NCI-H2107 treated with DMSO at 0.1 percent for 48 hours (cell line): ENCODE measurements at regions not wholly inside any gene's neighbourhood (a gene's known extent, or its start where the extent isn't known, plus 50 kb on each side); places are given as distances from the start of the nearest gene placed in this dataset.

Source experiments
- DNase-seq: peaks from one replicate; lab custom pipeline; 2025; ENCODE audit not compliant: unreplicated experiment; lab: John Stamatoyannopoulos, UW

GRCh38 chr22:34045311-34045710, 125.0 kb upstream of the LARGE1 start:
- no peak for DNase-seq

GRCh38 chr22:34055525-34056200, 135.4 kb upstream of the LARGE1 start:
- DNase-seq: no peak

DNA sequence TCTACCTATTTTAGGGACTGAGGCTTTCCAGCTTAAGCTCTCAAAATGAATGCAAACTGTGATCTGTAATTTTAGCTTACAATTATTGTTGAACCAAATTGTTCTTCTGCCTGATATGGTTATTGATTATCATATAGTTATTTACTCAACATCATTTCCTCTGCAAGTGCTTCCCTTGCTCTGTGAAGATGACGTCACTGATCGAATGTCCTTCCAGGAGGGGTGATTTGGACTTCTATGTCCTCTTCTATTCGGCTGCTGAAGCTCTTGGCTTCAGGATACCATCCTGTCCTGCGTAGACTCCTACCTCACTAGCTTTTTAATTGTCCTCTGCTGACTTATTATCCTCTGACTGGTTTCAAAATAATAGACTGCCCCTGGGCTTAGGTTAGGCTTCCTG, 137.4 kb upstream of the LARGE1 start:
- no peak for DNase-seq

GRCh38 chr22:34064696-34065095, 144.4 kb upstream of the LARGE1 start:
- no peak for DNase-seq

- no peak for DNase-seq
Measured at GRCh38 chr22:34067031-34067430, 146.8 kb upstream of the LARGE1 start.

DNA sequence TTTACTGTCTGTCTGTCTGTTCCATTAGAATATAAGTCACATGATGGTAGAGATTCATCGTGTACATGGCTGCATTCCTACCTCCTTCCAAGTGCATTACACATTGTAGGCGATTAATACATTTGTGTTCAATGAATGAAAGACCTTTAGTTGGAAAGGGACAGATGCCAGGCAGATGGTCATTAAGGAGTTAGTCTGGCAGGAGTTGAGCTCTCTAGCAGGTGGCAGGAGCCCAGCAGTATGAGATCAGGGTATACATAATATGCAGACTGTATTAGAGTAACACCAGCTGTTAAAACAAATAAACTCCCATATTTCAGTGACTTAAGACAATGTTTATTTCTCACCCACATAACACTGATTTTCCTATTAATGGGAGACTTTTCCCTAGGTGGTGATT, 147.7 kb upstream of the LARGE1 start:
- DNase-seq: no peak

GRCh38 chr22:34070051-34070450, 149.8 kb upstream of the LARGE1 start:
- no peak for DNase-seq

- DNase-seq: no peak
Measured at GRCh38 chr22:34070531-34070930, 150.3 kb upstream of the LARGE1 start.

DNA sequence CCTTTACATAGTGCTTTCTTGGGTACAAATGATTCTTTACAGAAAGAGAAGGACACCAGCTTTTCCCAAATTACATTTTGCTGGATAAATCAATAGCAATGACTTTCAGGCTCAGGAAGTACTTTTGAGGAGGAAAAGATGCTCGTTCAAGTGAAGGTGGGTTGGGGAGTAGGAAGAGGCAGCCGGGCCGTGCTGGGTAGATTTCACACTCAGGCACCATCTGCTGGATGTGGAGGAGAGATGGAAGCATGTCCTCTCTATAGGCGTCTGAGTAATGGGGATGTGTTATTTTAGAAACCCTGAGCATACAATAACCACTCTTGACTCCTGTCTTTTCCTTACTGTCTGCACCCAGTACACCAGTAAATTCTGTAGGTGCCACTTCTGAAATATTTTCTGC, 152.3 kb upstream of the LARGE1 start:
- DNase-seq: no peak

- no peak for DNase-seq
Measured at GRCh38 chr22:34080433-34080832, 160.2 kb upstream of the LARGE1 start.

DNA sequence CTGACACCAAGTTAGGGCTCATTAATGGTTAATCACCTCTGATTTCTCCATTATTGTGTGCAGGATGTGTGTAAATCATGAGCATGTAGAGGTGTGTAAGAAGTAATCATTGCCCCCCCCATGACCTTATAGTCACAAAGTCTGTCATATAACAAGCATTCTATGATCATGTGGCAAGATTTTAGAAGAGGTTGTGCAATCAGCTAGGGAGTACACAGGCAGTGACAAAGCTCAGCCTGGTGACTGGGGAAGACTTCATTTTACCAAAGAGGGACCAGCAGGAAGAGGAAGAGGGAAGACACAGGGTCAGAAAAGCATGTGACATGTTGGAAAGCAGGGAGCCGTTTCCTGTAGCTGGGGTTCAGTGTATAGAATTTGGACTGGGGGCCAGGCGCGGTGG, 176.5 kb upstream of the LARGE1 start:
- no peak for DNase-seq

DNA sequence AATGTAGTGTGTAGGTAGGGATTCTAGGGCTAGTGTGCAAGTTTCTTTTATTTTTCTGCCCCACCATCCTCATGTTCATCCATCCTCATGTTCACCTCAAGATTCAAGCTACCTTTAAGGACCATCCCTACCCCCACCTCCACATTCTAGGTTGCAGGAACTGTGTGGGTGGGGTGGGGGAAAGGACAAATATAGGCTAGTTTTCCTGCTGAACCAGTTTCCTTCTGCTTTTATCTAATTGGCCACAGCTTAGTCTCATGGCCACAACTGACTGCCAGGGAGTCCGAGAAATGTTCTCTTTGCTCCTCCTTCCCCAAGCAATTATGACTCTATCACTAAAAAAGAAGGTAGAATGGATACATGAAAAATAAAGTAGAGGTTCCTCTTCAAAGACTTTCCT, 179.0 kb upstream of the LARGE1 start:
- DNase-seq: no peak

DNA sequence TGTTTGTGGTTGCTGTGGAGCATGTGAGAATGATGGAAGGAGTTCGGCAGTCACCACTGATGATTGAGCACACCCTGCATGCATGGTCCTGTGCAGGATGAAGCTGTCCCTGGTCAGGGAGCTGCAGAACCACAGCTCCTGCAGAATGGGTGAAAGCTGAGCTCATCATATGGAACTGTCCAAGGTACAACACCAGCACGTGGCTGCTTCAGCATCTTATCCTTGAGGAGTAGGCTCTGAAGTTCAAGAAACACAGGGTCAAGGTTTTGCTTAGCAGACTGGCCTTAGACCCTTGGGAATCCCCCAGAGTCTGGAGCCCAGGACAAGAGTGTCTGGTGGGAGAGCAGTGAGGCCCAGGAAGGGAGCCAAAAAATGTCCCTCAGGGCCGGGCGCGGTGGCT, 182.4 kb upstream of the LARGE1 start:
- no peak for DNase-seq

DNA sequence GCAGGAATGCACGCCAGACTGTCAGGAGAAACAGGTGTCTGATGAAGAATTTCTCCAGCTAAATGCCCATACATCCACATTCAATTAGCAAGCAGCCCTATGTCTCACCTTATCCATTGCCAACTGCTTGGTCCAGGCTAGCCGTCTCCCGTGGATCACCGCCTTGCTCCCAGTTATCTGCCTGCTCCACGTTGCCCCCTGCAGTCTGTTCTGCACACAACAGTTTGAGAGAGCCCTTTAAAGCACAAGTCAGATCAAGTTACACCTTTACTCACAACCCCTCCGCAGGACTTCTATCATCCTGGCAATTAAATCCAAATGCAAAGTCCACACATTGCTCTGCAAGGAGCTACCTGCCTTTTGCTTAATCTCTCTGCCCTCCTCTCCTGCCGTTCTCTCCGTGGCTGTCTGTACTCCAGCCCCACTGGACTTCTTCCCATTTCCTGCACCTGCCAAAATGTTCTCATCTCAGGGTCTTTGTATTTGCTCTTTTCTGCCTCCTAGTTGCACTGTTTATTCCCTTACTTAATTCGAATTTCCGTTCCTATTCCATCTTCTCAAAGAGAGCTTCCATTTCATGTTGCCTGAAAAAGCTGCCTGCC, 185.3 kb upstream of the LARGE1 start:
- DNase-seq: no peak

GRCh38 chr22:34108168-34108567, 187.9 kb upstream of the LARGE1 start:
- no peak for DNase-seq

- no peak for DNase-seq
Measured at GRCh38 chr22:34111210-34111824, 191.0 kb upstream of the LARGE1 start.

DNA sequence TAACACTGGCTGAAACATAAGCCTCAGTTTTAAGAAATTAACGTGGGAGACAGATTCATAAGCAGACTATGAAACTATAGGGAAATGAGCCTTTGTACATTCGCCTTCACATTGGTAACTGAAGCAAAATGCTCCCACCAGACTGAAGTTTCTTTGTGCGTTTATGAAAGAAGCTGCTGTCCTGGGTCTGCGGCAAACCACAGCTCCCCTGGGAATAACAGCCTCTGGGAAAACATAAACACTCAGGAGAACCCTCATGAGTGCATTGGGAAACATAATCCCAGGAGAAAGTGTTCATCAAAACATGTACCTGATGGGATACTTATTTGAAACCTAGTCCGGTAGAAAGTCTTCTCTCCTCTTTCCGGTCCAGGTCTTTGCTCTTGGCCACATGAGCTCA, 193.1 kb upstream of the LARGE1 start:
- DNase-seq: no peak

DNA sequence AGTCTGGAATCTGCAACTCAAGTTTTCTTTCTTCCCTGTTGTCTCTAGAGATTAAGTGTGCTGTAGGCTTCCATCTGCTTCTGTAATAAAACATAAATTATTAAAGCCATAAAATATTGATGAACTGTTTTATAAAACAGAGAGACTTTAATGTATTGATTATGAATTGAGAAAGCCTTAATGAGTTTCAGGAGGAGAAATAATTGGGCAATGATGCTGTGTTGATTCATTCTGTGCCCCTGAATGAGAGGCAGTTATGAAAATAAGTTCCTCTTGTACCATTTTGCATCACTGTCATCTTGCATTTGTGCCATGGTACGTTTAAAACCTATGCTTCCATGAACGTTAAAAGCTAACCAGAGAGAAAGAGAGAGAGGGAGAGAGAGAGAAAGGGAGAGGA, 194.1 kb upstream of the LARGE1 start:
- DNase-seq: no peak

DNA sequence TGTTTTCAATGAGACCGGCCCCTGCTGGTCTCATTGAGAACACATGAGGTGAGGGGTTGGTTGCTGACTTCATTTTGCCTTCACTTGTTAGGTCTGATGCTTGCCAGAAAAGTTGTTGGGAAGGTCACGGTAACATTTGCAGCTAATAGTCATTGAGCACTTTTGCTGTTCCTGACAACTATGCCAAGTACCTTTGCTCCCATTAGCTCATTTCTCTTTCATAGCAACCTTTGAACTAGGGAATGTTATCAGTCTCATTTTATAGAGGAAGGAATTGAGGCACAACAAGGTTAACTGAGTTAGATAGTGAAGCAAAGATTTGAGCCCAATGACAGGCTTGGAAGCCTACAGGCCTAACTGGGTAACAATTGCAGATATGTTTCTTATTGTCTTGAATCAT, 195.4 kb upstream of the LARGE1 start:
- no peak for DNase-seq

- no peak for DNase-seq
Measured at GRCh38 chr22:34116126-34116525, 195.8 kb upstream of the LARGE1 start.

DNA sequence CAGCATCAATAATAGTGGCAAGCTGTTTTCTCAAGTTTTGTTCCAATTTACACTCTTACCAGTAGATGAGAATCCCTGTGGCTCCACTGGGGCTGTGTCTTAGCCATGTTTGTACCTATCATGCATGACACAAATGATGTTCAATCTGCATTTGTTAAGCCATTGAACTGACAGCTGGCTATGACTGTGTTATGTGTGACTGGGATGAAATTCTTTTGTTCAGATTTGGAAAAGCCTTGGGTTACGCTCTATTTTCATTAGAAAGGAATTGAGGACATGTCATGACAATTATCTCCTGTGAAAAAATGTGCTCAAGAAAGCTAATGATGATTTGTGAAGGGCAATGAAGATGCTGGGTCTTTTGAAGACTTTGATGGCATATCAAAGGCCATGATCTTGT, 201.8 kb upstream of the LARGE1 start:
- no peak for DNase-seq

- no peak for DNase-seq
Measured at GRCh38 chr22:34129691-34130486, 209.6 kb upstream of the LARGE1 start.
